HUDEP-2 (cell line): ENCODE measurements at regions not wholly inside any gene's neighbourhood (a gene's known extent, or its start where the extent isn't known, plus 50 kb on each side); places are given as distances from the start of the nearest gene placed in this dataset.

ENCODE experiments used
- DNase-seq, 76 experiments: peaks; one replicate each; lab custom pipeline; 2025; ENCODE audit not compliant: unreplicated experiment in 76 of 76; lab: John Stamatoyannopoulos, UW

GRCh38 chr2:129710670-129711495, 268.6 kb upstream of the RAB6C start:
- no peak for DNase-seq

- no peak for DNase-seq
Observed at GRCh38 chr2:129711816-129712675, 267.4 kb upstream of the RAB6C start.

- DNase-seq, result no peak
Observed at GRCh38 chr2:129712676-129712985, 266.8 kb upstream of the RAB6C start.

GRCh38 chr2:129713337-129713736, 266.1 kb upstream of the RAB6C start:
- no peak for DNase-seq

- no peak for DNase-seq
Observed at GRCh38 chr2:129716781-129717559, 262.5 kb upstream of the RAB6C start.

GRCh38 chr2:129717560-129718130, 261.8 kb upstream of the RAB6C start:
- no peak for DNase-seq

GRCh38 chr2:129719335-129719734, 260.1 kb upstream of the RAB6C start:
- DNase-seq, result no peak

- DNase-seq, result no peak
Observed at GRCh38 chr2:129720360-129720759, 259.1 kb upstream of the RAB6C start.

- no peak for DNase-seq
Observed at GRCh38 chr2:129720761-129721160, 258.7 kb upstream of the RAB6C start.

- DNase-seq, result no peak
Observed at GRCh38 chr2:129721236-129721635, 258.2 kb upstream of the RAB6C start.

GRCh38 chr2:129721846-129722245, 257.6 kb upstream of the RAB6C start:
- DNase-seq, result no peak

- no peak for DNase-seq
Observed at GRCh38 chr2:129722306-129723019, 257.0 kb upstream of the RAB6C start.

GRCh38 chr2:129723277-129724020, 256.0 kb upstream of the RAB6C start:
- no peak for DNase-seq

GRCh38 chr2:129724021-129724757, 255.3 kb upstream of the RAB6C start:
- DNase-seq, result no peak

GRCh38 chr2:129726216-129726615, 253.2 kb upstream of the RAB6C start:
- no peak for DNase-seq

- no peak for DNase-seq
Observed at GRCh38 chr2:129727286-129727685, 252.2 kb upstream of the RAB6C start.

- DNase-seq, result no peak
Observed at GRCh38 chr2:129728035-129728972, 251.2 kb upstream of the RAB6C start.

- DNase-seq, result no peak
Observed at GRCh38 chr2:129729011-129729410, 250.5 kb upstream of the RAB6C start.
